HEK293 (cell line): ENCODE measurements at regions not wholly inside any gene's neighbourhood (a gene's known extent, or its start where the extent isn't known, plus 50 kb on each side); places are given as distances from the start of the nearest gene placed in this dataset.

Experiments used
- CTCF ChIA-PET: fragments of 350-600 bp; formaldehyde crosslinking; extraction: SDS; loops from one replicate; lab custom pipeline; 2021; ENCODE audit warnings: antibody characterized with exemption; lab: Yijun Ruan, JAX
- POLR2A ChIA-PET: fragments of 300-600 bp; formaldehyde crosslinking; extraction: SDS; loops from one replicate; lab custom pipeline; 2020; ENCODE audit warnings: antibody characterized with exemption, inconsistent platforms; lab: Yijun Ruan, JAX
- H3K27ac ChIP-seq: fragments of 200-500 bp; sonication (Bioruptor generic); 2 replicates; pipeline ENCODE4 v1.5.1; 2014; ENCODE audit warnings: low read depth, low read length, control low read depth, inconsistent platforms; ENCODE audit errors: extremely low read depth
- H3K36me3 ChIP-seq, 2 experiments: fragments of 200-500 bp in 1 of 2; sonication (Bioruptor generic) in 1 of 2; 1 replicate in 1 of 2; 2 replicates in 1 of 2; pipeline ENCODE4 v1.5.1; 2014 to 2017; ENCODE audit warnings: inconsistent platforms in 2 of 2, low read length in 2 of 2; ENCODE audit not compliant: control insufficient read depth in 2 of 2, insufficient read depth in 1 of 2
- H3K4me1 ChIP-seq: fragments of 200-500 bp; sonication (Bioruptor generic); 2 replicates; pipeline ENCODE4 v1.5.1; 2014; ENCODE audit warnings: mild to moderate bottlenecking, low read length, inconsistent platforms; ENCODE audit not compliant: control insufficient read depth, insufficient read depth
- H3K4me3 ChIP-seq: 2 replicates; pipeline ENCODE4 v1.5.1; 2011; ENCODE audit warnings: low read depth, mild to moderate bottlenecking, control low read depth, low read length, moderate library complexity
- H3K9me3 ChIP-seq: fragments of 200-500 bp; sonication (Bioruptor generic); 2 replicates; pipeline ENCODE4 v1.5.1; 2014; ENCODE audit warnings: low read depth, low read length, inconsistent platforms; ENCODE audit not compliant: control insufficient read depth, insufficient read depth
- HOXD13 ChIP-seq: sonication (generic); formaldehyde crosslinking; IDR thresholded peaks from 2 replicates; pipeline ENCODE4 v1.8.0; 2022; ENCODE audit warnings: missing genetic modification reagents, borderline replicate concordance
- KLF16 ChIP-seq: fragments of 450-650 bp; formaldehyde crosslinking; IDR thresholded peaks from 2 replicates; pipeline ENCODE4 v1.5.1; 2017; ENCODE audit warnings: missing biosample characterization, missing genetic modification characterization
- KLF7 ChIP-seq: fragments of 450-650 bp; formaldehyde crosslinking; IDR thresholded peaks from 2 replicates; pipeline ENCODE4 v1.5.1; 2016; ENCODE audit warnings: missing biosample characterization, missing genetic modification characterization, borderline replicate concordance
- SCRT2 ChIP-seq: fragments of 450-650 bp; formaldehyde crosslinking; IDR thresholded peaks from 2 replicates; pipeline ENCODE4 v1.5.1; 2016; ENCODE audit warnings: missing biosample characterization, missing genetic modification characterization
- TRIM28 ChIP-seq: IDR thresholded peaks from 2 replicates; pipeline ENCODE4 v1.6.1; 2011; ENCODE audit warnings: low read length, control low read depth, borderline replicate concordance
- WT1 ChIP-seq: fragments of 450-650 bp; formaldehyde crosslinking; IDR thresholded peaks from 2 replicates; pipeline ENCODE4 v1.5.1; 2016; ENCODE audit warnings: missing biosample characterization, missing genetic modification characterization
- ZBTB7A ChIP-seq: fragments of 450-650 bp; formaldehyde crosslinking; IDR thresholded peaks from 2 replicates; pipeline ENCODE4 v1.5.1; 2016; ENCODE audit warnings: low read depth, missing biosample characterization, missing genetic modification characterization
- ZFP41 ChIP-seq: fragments of 450-650 bp; formaldehyde crosslinking; IDR thresholded peaks from 2 replicates; pipeline ENCODE4 v1.5.1; 2016; ENCODE audit warnings: missing biosample characterization, missing genetic modification characterization, borderline replicate concordance
- ZNF112 ChIP-seq: fragments of 450-650 bp; formaldehyde crosslinking; IDR thresholded peaks from 2 replicates; pipeline ENCODE4 v1.5.0; 2017; ENCODE audit warnings: missing biosample characterization, missing genetic modification characterization
- ZNF132 ChIP-seq: fragments of 450-650 bp; formaldehyde crosslinking; IDR thresholded peaks from 2 replicates; pipeline ENCODE4 v1.5.1; 2017; ENCODE audit warnings: missing biosample characterization, missing genetic modification characterization, borderline replicate concordance
- ZNF148 ChIP-seq: fragments of 450-650 bp; formaldehyde crosslinking; IDR thresholded peaks from 2 replicates; pipeline ENCODE4 v1.5.0; 2017; ENCODE audit warnings: missing biosample characterization, missing genetic modification characterization, borderline replicate concordance
- ZNF2 ChIP-seq: fragments of 450-650 bp; formaldehyde crosslinking; IDR thresholded peaks from 2 replicates; pipeline ENCODE4 v1.5.1; 2016; ENCODE audit warnings: missing biosample characterization, missing genetic modification characterization
- ZNF350 ChIP-seq: fragments of 450-650 bp; formaldehyde crosslinking; IDR thresholded peaks from 2 replicates; pipeline ENCODE4 v1.5.0; 2017; ENCODE audit warnings: missing biosample characterization, mild to moderate bottlenecking, missing genetic modification characterization
- ZNF391 ChIP-seq: fragments of 450-650 bp; formaldehyde crosslinking; IDR thresholded peaks from 2 replicates; pipeline ENCODE4 v1.5.1; 2016; ENCODE audit warnings: low read depth, missing biosample characterization, missing genetic modification characterization, borderline replicate concordance
- ZNF404 ChIP-seq: fragments of 450-650 bp; formaldehyde crosslinking; IDR thresholded peaks from 2 replicates; pipeline ENCODE4 v1.5.1; 2017; ENCODE audit warnings: missing biosample characterization, missing genetic modification characterization
- ZNF423 ChIP-seq: fragments of 450-650 bp; formaldehyde crosslinking; IDR thresholded peaks from 2 replicates; pipeline ENCODE4 v1.5.1; 2016; ENCODE audit warnings: missing biosample characterization, missing genetic modification characterization
- ZNF596 ChIP-seq: fragments of 450-650 bp; IDR thresholded peaks from 2 replicates; pipeline ENCODE4 v1.5.0; 2018; ENCODE audit warnings: missing biosample characterization, mild to moderate bottlenecking, missing genetic modification characterization, moderate library complexity
- ZNF658 ChIP-seq: fragments of 450-650 bp; formaldehyde crosslinking; IDR thresholded peaks from 2 replicates; pipeline ENCODE4; 2016; ENCODE audit warnings: missing biosample characterization, missing genetic modification characterization
- ZNF707 ChIP-seq: fragments of 450-650 bp; formaldehyde crosslinking; IDR thresholded peaks from 2 replicates; pipeline ENCODE4 v1.5.1; 2016; ENCODE audit warnings: missing biosample characterization, missing genetic modification characterization
- ZNF777 ChIP-seq: fragments of 450-650 bp; formaldehyde crosslinking; IDR thresholded peaks from 2 replicates; pipeline ENCODE4 v1.5.1; 2017; ENCODE audit warnings: missing biosample characterization, missing genetic modification characterization, borderline replicate concordance
- ZXDB ChIP-seq: fragments of 450-650 bp; formaldehyde crosslinking; IDR thresholded peaks from 2 replicates; pipeline ENCODE4 v1.5.1; 2016; ENCODE audit warnings: missing biosample characterization, missing genetic modification characterization

- no peak for TF ChIP-seq KLF7 (tag by site-specific recombination)
- TF ChIP-seq WT1: no peak
- TF ChIP-seq KLF16 (tag by site-specific recombination): no peak
- no peaks in the 10 kb centered on the region for H3K4me1 ChIP-seq
- ChIA-PET CTCF (interaction anchor here (0.7 to 0.9 kb wide), 4 partner anchors 40 to 425 kb away, joined by 3 to 5 read pairs (median 4); no protein-coding TSS in a partner anchor), POLR2A (no interaction called here)
- no peak overlapping the region for H3K27ac ChIP-seq
- H3K36me3 ChIP-seq: no peaks in the 10 kb centered on the region
- H3K4me3 ChIP-seq: no peak overlapping the region
- no peaks in the 10 kb centered on the region for H3K9me3 ChIP-seq
Measured at GRCh38 chr1:239815074-239815473, 276.6 kb upstream of the FMN2 start.

GRCh38 chr1:239816081-239816782 is 275.5 kb upstream of the FMN2 start:
- Histone ChIP-seq H3K4me3 (no peak overlapping the region), H3K9me3 (no peaks in the 10 kb centered on the region), H3K4me1 (no peaks in the 10 kb centered on the region), H3K36me3 (no peaks in the 10 kb centered on the region), H3K27ac (no peak overlapping the region)
- ChIA-PET CTCF (interaction anchor here (1.2 to 1.9 kb wide), 2 partner anchors 45 to 81 kb away, joined by 3 to 6 read pairs; no protein-coding TSS in a partner anchor), POLR2A (no interaction called here)
- TF ChIP-seq ZNF658 (tag by site-specific recombination) (no peak), ZXDB (tag by site-specific recombination) (no peak), ZNF132 (tag by site-specific recombination) (no peak), ZNF391 (tag by site-specific recombination) (no peak)

- no peak overlapping the region for H3K27ac ChIP-seq
- ChIA-PET CTCF (interaction anchor here (0.7 to 2.1 kb wide), 5 partner anchors 15 to 80 kb away, joined by 3 to 7 read pairs (median 3); no protein-coding TSS in a partner anchor), POLR2A (no interaction called here)
Measured at GRCh38 chr1:239817276-239817675, 274.4 kb upstream of the FMN2 start.

More at GRCh38 chr1:239817276-239817675, 274.4 kb upstream of the FMN2 start:
- no peak for TF ChIP-seq ZFP41 (tag by site-specific recombination)
- no peak for TF ChIP-seq SCRT2 (tag by site-specific recombination)
- no peak for TF ChIP-seq ZBTB7A
- TF ChIP-seq ZNF148: no peak
- TF ChIP-seq ZNF596 (tag by site-specific recombination): no peak
- TF ChIP-seq HOXD13 (CRISPR knock-in tag): no peak
- TF ChIP-seq ZNF423: no peak
- TF ChIP-seq ZNF707: no peak
- TF ChIP-seq ZNF112 (tag by site-specific recombination): no peak
- no peak for TF ChIP-seq ZNF404 (tag by site-specific recombination)
- no peak for TF ChIP-seq ZNF132 (tag by site-specific recombination)
- no peak for TF ChIP-seq ZNF2 (tag by site-specific recombination)
- TF ChIP-seq TRIM28: no peak
- TF ChIP-seq ZNF777 (tag by site-specific recombination): no peak
- no peak for TF ChIP-seq ZNF350 (tag by site-specific recombination)
- H3K9me3 ChIP-seq: no peaks in the 10 kb centered on the region
- no peak overlapping the region for H3K4me3 ChIP-seq
- H3K4me1 ChIP-seq: no peaks in the 10 kb centered on the region
- no peaks in the 10 kb centered on the region for H3K36me3 ChIP-seq
